A673 (cell line): ENCODE measurements at regions not wholly inside any gene's neighbourhood (a gene's known extent, or its start where the extent isn't known, plus 50 kb on each side); places are given as distances from the start of the nearest gene placed in this dataset.
A peak's percentile ranks its signal among the peaks of the same experiment; 100 is the strongest.
"Not testable (repeated sequence)": the region's sequence is repeated elsewhere in the genome, so short reads cannot be mapped to it uniquely, and the experiment has no call there.

ENCODE experiments used
- BruUV-seq: library from RNA; stranded (reverse); fragments of 400-500 nt; replicated peaks from 2 replicates; lab custom pipeline; 2021; lab: Mats Ljungman, UMichigan
- CTCF ChIA-PET: fragments of 300-600 bp; sonication (Branson Sonifier 250); formaldehyde crosslinking; loops from one replicate; lab custom pipeline; 2022; ENCODE audit warnings: antibody characterized with exemption; lab: Charles Lee
- POLR2A ChIA-PET: fragments of 300-600 bp; sonication (Branson Sonifier 250); formaldehyde crosslinking; loops from one replicate; lab custom pipeline; 2022; ENCODE audit warnings: antibody characterized with exemption; ENCODE audit not compliant: low non-redundant PET; lab: Charles Lee
- DNase-seq: peaks from one replicate; pipeline ENCODE4 v3.0.0-alpha.2; 2015; ENCODE audit warnings: low spot score
- H3K27ac ChIP-seq: fragments of 200-600 bp; sonication (generic); 2 replicates; pipeline ENCODE4 v1.5.1; 2016; ENCODE audit warnings: mixed run types, low read depth, mild to moderate bottlenecking, mixed read lengths, antibody characterized with exemption, low read length; ENCODE audit not compliant: poor library complexity, severe bottlenecking
- H3K27me3 ChIP-seq: fragments of 200-600 bp; sonication (generic); replicated peaks from 2 replicates; pipeline ENCODE4 v1.6.1; 2017; ENCODE audit warnings: mixed run types, low read depth, mild to moderate bottlenecking, mixed read lengths, antibody characterized with exemption, low read length; ENCODE audit not compliant: insufficient read depth, poor library complexity
- H3K36me3 ChIP-seq: fragments of 200-600 bp; sonication (generic); 2 replicates; pipeline ENCODE4 v1.6.1; 2016; ENCODE audit warnings: mixed run types, mild to moderate bottlenecking, mixed read lengths, antibody characterized with exemption, low read length; ENCODE audit not compliant: insufficient read depth, poor library complexity, severe bottlenecking
- H3K4me1 ChIP-seq: fragments of 200-600 bp; sonication (generic); 2 replicates; pipeline ENCODE4 v1.6.1; 2017; ENCODE audit warnings: mixed run types, mild to moderate bottlenecking, mixed read lengths, antibody characterized with exemption, low read length; ENCODE audit not compliant: insufficient read depth, poor library complexity, severe bottlenecking
- H3K4me3 ChIP-seq: fragments of 200-600 bp; sonication (generic); 2 replicates; pipeline ENCODE4 v1.5.1; 2016; ENCODE audit warnings: low read depth, mixed run types, mild to moderate bottlenecking, mixed read lengths, low read length; ENCODE audit not compliant: poor library complexity, severe bottlenecking
- H3K9me3 ChIP-seq: fragments of 200-600 bp; sonication (generic); 2 replicates; pipeline ENCODE4 v1.6.1; 2016; ENCODE audit warnings: mixed run types, low read depth, mild to moderate bottlenecking, mixed read lengths, antibody characterized with exemption, low read length; ENCODE audit not compliant: poor library complexity, severe bottlenecking
- EZH2 ChIP-seq: fragments of 200-600 bp; sonication (generic); IDR thresholded peaks from 2 replicates; pipeline ENCODE4 v1.6.1; 2017; ENCODE audit warnings: borderline replicate concordance, low read depth, mild to moderate bottlenecking, mixed read lengths, antibody characterized with exemption, low read length; ENCODE audit not compliant: poor library complexity, severe bottlenecking
- intact Hi-C: fragments of 100-400 bp; cut with micrococcal nuclease; formaldehyde crosslinking; loops from one replicate; pipeline ENCODE4 v1.10.0; 2022; ENCODE audit not compliant: unreplicated experiment
- TF ChIP-seq, protein P1 (sequence below): fragments of 300-800, 200-600 bp; sonication (generic); conservative IDR thresholded peaks from 2 replicates; pipeline ENCODE4 v1.5.1; 2017; ENCODE audit warnings: low read depth, mild to moderate bottlenecking, antibody characterized with exemption, low read length, moderate library complexity, mixed read lengths

DNA sequence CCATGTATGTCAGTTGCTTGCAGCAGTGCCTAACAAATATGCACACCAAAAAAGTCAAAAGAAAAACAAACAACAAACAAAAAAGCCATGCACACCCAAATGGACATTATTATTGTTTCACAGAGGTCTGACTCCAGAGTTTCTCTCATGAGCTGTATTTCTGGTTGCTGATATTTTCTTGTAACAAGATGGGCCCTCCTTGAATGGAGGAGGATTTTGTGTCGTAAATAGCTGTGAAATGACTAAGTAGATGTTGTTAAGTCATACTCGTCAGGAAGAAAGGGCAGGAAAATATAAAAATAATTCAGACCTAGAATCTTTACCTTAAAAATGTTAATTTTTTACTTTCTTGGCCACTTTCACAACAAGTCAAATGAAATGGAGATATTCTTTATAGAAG lies 96.0 kb downstream of the PLEKHG1 start:
- Histone ChIP-seq H3K4me3 (no peak overlapping the region), H3K27ac (peak overlapping the region; percentile 58), H3K4me1 (peaks cover 36% of the 10 kb centered on the region), H3K9me3 (no peaks in the 10 kb centered on the region), H3K36me3 (no peaks in the 10 kb centered on the region), H3K27me3 (no peaks in the 10 kb centered on the region)
- DNase-seq: peak; percentile 39
- no TSS peak for BruUV-seq
- POLR2A ChIA-PET: no interaction called here
- CTCF ChIA-PET: interaction anchor here (0.6 to 1.3 kb wide), 3 partner anchors 24 to 277 kb away, joined by 3 to 7 read pairs (median 3); no protein-coding TSS in a partner anchor
- intact Hi-C loops: no loop called here
- TF ChIP-seq EZH2: no peak
- TF ChIP-seq, protein P1, sequence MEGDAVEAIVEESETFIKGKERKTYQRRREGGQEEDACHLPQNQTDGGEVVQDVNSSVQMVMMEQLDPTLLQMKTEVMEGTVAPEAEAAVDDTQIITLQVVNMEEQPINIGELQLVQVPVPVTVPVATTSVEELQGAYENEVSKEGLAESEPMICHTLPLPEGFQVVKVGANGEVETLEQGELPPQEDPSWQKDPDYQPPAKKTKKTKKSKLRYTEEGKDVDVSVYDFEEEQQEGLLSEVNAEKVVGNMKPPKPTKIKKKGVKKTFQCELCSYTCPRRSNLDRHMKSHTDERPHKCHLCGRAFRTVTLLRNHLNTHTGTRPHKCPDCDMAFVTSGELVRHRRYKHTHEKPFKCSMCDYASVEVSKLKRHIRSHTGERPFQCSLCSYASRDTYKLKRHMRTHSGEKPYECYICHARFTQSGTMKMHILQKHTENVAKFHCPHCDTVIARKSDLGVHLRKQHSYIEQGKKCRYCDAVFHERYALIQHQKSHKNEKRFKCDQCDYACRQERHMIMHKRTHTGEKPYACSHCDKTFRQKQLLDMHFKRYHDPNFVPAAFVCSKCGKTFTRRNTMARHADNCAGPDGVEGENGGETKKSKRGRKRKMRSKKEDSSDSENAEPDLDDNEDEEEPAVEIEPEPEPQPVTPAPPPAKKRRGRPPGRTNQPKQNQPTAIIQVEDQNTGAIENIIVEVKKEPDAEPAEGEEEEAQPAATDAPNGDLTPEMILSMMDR: no peak

DNA sequence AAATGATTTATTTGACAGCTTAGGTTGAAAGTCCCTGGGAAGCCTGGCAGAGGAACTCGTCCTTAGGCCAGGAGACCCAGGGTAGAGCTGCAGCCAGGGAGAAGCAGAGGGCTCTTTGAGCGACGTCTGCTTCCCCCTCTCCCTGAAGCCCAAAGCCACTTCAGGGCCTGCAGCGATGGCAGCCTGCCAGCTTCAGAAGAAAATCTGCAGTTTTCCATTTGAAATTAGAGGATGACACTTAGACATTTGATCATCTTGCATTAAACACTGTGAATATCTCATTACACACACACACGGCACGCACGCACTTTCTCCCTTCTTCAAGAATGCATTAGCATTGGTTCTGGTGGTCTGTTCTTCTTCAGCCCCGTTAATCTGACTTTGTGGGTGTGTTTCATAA lies 96.5 kb downstream of the PLEKHG1 start:
- Histone ChIP-seq H3K4me1 (peaks cover 36% of the 10 kb centered on the region), H3K27ac (peak overlapping the region; percentile 58), H3K36me3 (no peaks in the 10 kb centered on the region), H3K27me3 (no peaks in the 10 kb centered on the region), H3K9me3 (no peaks in the 10 kb centered on the region), H3K4me3 (no peak overlapping the region)
- intact Hi-C loops: no loop called here
- ChIA-PET CTCF (interaction anchor here (0.7 to 1.3 kb wide), 3 partner anchors 8 to 278 kb away, joined by 3 to 7 read pairs (median 3); no protein-coding TSS in a partner anchor), POLR2A (no interaction called here)
- DNase-seq: peak; percentile 88
- TF ChIP-seq, protein P1: no peak
- TF ChIP-seq EZH2: no peak
- no TSS peak for BruUV-seq

DNA sequence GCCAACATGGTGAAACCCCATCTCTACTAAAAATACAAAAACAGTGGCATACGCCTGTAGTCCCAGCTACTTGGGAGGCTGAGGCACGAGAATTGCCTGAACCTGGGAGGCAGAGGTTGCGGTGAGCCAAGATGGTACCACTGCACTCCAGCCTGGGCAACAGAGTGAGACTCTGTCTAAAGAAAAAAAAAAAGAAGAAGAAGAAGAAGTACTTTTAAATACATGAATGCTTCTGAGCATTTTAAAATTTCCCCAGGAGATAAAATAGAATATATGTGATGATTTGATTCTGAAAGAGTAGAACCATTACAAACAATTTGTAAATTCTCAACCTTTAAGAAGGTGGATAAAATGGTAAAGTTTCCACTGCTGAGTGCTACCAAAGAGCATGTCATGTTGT lies 97.2 kb downstream of the PLEKHG1 start:
- H3K4me1 ChIP-seq: peaks cover 36% of the 10 kb centered on the region
- POLR2A ChIA-PET, BruUV-seq, H3K4me3 ChIP-seq, H3K9me3 ChIP-seq, intact Hi-C loops, DNase-seq, H3K27ac ChIP-seq, H3K27me3 ChIP-seq, H3K36me3 ChIP-seq: not testable (repeated sequence)
- CTCF ChIA-PET: interaction anchor here (0.7 kb wide), 1 partner anchor 9 kb away, joined by 3 read pairs; no protein-coding TSS in a partner anchor

DNA sequence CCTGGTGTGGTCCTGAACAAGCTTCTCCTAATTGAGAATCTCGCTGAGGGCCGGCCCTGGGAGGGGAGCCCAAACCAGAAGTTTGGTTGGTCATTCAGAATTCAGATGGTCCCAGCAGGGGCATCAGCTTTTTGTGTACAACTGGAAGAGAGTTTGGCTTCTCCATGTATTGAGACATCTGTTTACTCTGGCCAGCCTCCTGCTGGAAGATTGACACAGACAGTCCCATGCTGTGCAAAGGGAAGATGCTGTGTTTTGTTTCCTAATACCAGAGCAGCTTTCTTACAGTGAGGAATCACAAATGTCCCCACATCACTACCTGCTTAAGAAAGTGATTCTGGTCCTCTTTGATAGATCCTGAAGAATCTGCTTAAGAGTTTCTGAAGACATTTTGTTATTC lies 97.8 kb downstream of the PLEKHG1 start:
- DNase-seq: peak; percentile 44
- H3K4me1 ChIP-seq: peaks cover 36% of the 10 kb centered on the region
- H3K36me3 ChIP-seq: no peaks in the 10 kb centered on the region
- no peaks in the 10 kb centered on the region for H3K9me3 ChIP-seq
- no peak overlapping the region for H3K4me3 ChIP-seq
- no TSS peak for BruUV-seq
- TF ChIP-seq EZH2: no peak
- TF ChIP-seq, protein P1: no peak
- ChIA-PET POLR2A (no interaction called here), CTCF (no interaction called here)
- H3K27me3 ChIP-seq: no peaks in the 10 kb centered on the region
- no peak overlapping the region for H3K27ac ChIP-seq
- intact Hi-C loops: no loop called here
